ENCODE measurements at regions not wholly inside any gene's neighbourhood (a gene's known extent, or its start where the extent isn't known, plus 50 kb on each side); places are given as distances from the start of the nearest gene placed in this dataset.
A peak's percentile ranks its signal among the peaks of the same experiment; 100 is the strongest.
"Not testable (repeated sequence)": the region's sequence is repeated elsewhere in the genome, so short reads cannot be mapped to it uniquely, and the experiment has no call there.

DNA sequence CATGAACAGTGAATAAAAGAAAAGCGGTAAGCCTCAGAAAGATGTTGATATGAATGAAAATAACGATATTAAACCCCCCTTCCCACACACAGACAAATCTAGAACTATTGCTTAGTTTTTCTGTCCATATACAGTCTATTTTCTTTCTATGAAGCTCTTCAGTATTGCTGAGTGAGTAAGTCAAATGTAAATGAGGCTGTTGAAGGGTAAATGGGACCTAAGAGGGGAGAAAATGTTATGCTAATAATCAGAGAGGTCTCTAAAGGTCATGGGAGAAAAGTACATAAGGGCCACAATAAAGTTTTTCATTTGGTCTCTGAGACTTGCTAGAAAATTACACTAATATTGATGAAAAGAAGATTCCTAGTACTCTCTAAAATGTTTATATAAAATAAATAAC lies 56.2 kb downstream of the PABPC4L start:
- DNase-seq: no peak

GRCh38 chr4:134144337-134144736 lies 57.3 kb downstream of the PABPC4L start:
- no peak for DNase-seq

- no peak for DNase-seq
Measured at GRCh38 chr4:134141728-134142127, 59.9 kb downstream of the PABPC4L start.

DNA sequence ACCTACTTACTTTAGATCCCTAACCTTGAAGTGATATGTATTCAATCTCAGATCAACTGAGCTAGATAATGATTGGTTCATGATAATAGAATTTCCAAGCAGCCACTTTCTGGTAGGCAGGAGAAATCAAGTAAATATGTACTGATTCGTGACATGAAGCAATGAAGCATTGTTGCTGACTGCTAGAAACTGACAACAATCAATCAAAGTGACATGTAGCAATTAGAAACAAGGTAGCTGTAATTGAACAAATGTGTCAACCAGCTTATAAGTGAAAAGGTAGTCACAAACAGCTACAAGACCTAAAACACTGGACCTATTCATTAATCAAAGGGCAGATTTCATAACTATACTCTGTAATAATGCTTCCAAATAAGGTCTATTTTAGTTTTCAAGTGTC lies 62.4 kb downstream of the PABPC4L start:
- DNase-seq: peak in 1 of 2 experiments; percentile 17

GRCh38 chr4:134132086-134132783 lies 69.4 kb downstream of the PABPC4L start:
- DNase-seq: no peak

DNA sequence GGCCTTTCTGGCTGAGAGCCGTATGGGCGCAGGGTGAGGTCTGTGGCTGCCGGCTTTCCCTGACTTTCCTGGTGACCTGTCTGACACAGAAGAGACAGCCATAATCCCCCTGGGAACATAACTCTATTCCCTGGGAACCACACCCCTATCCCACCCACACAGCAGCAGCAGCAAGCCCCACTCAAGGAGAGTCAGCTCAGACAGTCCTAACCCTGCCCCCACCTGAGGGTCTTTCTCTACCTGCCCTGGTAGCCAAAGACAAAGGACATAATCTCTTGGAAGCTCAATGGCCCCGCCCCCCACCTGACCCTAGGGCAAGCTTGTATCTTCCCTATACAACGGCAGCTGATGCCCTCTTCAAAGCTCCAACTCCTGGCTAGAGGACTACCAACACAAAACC lies 74.6 kb downstream of the PABPC4L start:
- DNase-seq: no peak

DNA sequence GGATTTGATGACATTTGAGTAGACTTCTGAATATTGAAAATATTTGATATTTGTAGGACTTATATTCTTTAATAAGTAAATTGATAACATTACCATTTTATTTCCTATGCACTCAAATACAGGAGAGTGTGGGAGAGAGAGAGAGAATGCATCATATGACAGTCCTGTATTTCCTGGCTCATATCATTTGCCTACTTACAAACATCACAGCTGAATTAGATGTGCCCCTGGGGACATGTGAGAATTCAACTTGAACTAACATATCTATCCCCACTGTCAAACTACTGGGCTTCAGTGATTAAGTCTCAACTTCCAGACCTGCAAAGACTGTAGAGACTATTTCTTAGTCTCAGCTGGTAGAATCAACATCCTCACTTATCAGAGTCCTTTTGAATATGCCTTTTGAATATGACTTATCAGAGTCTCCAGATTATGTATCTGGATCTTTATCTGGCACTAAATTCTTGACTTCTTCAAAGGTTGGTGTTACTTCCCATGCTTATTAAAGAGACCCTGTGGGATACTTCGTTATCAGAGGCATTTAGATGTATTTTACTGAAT lies 75.5 kb downstream of the PABPC4L start:
- DNase-seq: no peak

GRCh38 chr4:134122903-134123302 lies 78.7 kb downstream of the PABPC4L start:
- no peak for DNase-seq

DNA sequence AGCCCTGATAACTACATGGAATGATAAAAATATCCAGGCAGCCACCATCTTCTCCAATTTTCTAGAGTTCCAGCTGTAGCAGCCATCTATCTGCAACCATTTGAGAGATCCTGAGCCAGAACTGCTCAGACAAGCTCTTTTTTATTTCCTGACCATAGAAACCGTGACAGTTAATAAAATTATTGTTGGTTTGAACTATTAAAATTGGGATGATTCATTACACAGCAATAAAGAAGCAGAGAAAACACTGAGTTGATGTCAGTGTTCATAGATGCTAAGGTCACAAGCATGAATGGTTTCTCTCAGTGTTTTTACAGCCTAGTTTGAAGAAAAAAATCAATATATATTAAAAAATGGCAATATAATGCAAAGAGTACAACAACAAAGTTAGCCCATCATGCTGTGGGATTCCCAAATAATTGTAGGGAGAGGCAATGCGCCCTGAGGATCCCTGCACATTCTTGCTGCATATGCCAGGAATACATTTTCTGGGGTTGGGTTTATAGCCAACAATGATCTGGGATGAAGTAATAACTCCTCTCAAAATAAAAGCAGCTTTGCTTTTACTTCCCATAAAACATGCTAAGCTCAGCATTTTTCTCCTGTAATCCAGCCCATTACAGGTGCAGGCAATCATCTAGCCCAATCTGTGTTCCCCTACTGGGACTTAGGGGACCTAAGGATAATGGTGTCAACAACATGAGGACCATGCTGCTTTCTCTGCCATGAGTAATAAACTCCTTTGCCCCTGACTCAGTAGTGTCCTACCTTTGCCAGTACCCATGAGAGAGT lies 84.0 kb downstream of the PABPC4L start:
- DNase-seq: no peak

DNA sequence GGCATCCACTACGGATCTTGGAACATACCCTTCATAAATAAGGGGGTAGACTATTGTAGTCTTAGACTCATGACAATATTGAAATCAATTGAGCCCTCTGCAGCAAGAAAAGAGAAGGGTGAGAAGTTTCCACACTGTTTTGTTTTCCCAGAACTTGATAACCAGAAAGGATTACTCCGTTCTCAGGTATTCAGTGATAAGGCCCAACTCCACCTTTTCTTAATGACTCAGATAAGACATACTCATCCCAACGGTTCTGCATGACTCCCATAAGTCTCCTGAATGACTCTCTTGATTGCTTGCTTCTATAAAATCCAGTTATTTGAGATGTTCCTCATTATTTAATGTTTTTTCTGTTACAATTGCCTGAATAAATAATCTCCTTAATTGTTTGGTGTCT lies 111.7 kb downstream of the PABPC4L start:
- no peak for DNase-seq

DNA sequence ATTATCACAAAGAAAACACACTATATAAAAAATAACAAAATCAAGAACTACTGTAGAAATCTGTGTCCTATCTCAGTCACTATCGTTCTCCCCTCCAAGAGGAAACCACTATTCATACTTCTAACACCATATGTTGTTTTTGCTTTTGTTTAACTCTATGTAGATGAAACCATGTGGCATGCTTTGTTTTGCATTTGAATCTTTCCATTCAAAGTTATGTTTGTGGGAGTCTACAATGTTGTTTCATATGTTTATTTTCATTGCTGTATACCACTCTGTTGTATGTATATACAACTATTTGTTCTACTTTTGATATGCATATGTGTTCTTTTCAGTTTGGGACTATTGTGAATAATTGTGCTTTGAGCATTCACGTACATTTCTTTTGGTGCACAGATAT lies 116.1 kb downstream of the PABPC4L start:
- DNase-seq: no peak

- DNase-seq: not testable (repeated sequence)
Measured at GRCh38 chr4:134079085-134079484, 122.5 kb downstream of the PABPC4L start.

DNA sequence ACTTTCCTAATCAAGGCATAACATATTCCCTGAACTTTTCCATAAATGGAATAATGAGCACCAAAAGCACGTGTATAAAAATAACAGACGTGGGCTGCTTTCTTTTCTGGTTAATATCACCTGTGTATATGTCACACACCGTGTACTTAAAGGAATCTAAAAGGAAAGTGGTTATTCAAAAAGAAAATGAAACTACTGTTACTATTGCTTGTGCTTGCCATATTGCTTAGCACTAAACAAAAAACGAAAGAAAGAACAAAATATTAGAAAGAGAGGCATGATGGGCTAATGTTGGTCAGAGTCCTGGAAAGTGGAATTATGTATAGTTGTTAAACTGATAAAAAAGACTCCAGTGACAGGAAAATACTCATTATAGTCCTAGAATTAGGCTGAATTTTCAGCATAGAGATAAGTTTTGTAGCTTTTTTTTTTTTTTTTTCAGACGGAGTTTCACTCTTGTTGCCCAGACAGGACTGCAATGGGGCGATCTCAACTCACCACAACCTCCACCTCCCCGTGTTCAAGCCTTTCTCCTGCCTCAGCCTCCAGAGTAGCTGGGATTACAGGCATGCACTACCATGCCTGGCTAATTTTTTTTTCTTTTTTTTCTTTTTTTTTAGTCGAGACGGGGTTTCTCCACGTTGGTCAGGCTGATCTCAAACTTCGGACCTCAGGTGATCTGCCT lies 123.2 kb downstream of the PABPC4L start:
- no peak for DNase-seq

DNA sequence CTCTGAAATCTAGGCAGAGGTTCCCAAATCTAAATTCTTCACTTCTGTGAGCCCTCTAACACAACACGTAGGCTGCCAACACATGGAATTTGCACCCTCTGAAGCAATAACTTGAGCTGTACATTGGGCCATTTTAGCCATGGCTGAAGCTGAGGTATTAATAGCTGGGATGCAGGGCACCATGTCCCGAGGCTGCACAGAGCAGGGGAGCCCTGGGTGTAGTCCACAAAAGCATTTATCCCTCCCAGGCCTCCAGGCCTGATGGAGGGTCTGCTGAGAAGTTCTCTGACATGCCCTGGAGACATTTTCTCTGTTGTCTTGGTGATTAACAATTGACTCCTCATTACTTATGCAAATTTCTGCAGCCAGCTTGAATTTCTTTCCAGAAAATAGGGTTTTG lies 127.9 kb downstream of the PABPC4L start:
- DNase-seq: no peak

DNA sequence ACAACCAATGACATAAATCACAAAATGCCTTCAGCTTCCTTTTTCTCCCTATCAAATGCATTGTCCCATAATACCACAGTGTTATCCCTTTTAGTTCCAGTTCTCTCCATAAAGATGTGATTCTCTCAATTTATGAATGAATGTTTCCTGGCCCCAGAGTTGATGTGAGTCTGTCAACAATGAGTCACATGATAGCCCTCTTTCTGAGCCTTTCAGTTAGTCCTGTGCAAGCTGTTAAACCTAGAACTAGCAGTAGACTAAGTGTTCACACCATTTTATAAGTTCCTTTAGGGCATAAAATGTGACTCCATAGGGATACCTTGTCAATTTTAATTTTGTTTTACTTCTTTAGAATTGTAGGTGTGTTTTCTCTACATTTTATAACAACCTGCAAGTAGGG lies 129.5 kb downstream of the PABPC4L start:
- DNase-seq: no peak

DNA sequence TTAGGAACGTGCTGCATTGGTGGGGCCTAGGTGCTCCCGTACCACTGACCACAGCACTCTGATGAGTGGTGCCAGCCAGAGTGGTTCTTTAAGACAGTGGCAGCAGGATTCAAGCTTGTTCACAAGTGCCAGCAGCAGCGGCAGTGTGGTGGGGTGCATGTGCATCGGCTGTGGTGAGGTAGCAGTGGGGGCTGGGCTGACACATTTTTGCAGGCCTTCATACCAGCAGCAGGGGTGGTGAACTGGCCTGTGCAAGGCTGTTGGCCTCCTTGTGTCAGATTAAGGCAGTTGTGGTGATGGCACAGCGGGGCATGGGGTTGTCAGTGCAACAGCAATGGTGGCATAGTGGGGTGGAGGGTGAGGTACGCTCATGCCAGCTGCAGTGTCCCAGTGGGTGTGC lies 131.4 kb downstream of the PABPC4L start:
- DNase-seq: no peak

DNA sequence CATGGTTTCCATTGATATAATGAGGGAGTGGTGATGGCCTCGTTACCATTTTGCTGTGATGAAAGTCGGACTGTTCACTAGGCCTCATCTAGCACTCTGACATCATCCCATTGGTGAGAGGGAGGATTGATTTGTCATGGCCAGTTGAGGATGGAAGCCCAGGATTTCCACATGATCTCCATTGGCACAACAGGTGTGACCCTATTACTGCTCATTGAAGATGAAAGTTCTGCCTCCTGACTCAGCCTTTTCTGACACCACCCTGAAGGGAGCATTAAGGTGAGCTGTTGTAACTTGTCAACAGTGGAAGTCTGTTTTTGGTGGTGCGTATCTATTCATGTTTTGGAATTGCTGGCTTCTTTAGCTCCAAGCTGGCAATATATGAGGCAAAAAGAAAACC lies 144.2 kb downstream of the PABPC4L start:
- DNase-seq: no peak

- not testable (repeated sequence) for DNase-seq
Measured at GRCh38 chr4:134046221-134046620, 155.4 kb downstream of the PABPC4L start.

DNA sequence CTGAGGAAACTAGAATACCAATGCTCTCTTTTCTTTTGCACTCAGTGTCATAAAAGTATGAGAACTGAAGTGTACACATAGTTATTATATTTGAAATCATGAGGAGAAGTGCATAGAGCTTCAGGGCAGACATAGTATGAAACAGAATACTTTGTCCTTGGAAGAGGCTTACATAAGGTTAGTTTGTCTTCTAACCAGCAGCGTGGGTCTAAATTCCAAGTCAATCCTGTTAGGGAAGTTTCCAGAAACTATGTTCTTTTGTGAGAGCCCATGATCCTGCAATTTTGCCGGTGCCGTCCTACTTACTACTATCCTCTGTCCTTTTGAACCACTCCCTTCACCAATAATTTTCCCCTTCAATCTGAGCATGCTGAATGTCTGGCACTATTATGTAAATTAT lies 156.2 kb downstream of the PABPC4L start:
- no peak for DNase-seq

DNA sequence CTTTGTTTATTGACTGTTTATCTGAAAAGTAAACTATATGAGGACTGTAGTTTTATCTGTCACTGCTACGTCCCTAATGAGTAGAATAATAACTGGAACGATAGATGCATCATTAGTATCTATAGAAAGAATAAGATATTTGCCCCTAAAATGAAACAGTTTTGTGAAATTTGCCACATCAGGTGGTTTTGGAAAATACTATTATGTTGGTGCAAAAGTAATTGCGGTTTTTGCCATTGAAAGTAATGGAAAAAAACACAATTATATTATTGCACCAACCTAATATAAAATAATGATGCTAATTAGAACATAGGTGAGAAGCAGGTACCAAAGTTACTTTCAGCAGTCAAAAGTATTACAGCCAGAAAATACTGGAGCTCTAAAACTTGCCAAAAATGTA lies 158.3 kb downstream of the PABPC4L start:
- DNase-seq: no peak

DNA sequence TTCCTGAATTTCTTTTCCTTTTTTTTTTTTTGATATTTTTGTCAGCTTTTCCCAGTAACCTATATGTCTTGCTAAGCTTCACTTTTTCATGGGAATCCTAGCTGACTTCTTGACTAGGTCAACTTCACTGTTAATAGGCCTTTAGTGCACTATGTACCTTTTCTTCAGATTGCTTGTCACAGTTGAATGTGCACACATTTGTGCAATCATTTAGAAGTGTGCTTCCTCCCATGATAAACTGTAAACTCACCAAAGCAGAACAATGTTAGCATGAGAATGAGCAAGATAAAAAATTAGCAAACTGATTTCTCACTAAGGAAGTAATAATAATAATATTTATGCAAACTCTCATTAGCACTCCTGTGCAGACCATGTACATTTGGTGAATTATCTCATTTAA lies 173.2 kb downstream of the PABPC4L start:
- DNase-seq: no peak

GRCh38 chr4:134027931-134028330 lies 173.7 kb downstream of the PABPC4L start:
- DNase-seq: no peak

DNA sequence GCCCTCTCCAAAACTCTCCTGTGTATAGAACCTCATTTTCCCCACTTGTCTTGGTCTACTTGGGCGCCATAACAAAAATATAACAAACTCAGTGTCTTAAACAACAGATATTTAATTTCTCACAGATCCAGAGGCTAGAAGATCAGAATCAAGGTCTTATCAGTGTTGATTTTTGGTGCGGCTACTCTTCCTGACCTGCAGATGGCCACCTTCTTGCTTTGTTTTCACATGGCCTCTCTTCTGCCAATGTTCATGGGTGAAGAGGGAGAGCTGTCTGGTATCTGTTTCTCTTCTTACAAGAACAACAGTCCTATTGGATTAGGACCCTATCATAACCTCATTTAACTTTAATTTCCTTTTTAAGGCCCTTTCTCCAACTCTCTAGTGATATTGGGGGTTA lies 177.3 kb downstream of the PABPC4L start:
- peak in 1 of 2 experiments; percentile 24 for DNase-seq

GRCh38 chr4:134019657-134020056 lies 181.9 kb downstream of the PABPC4L start:
- DNase-seq: no peak

Measured in NCI-H2081 (cell line).